ENCODE measurements at regions not wholly inside any gene's neighbourhood (a gene's known extent, or its start where the extent isn't known, plus 50 kb on each side); places are given as distances from the start of the nearest gene placed in this dataset.

DNA sequence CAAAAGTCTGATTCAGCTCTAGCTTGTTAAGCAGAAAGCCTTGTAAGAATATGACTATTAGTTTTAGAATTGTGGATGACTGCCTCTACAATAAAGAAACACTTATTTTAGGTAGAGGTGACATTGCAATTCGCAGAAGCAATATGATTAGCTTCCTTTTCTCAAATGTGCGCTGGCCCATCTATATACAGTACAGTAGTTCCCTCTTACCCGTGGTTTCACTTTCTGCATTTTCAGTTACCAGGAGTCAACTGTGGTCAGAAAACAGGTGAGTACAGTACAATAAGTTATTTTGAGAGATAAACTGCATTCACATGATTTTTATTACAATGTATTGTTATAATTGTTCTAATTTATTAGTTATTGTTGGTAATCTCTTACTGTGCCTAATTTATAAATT is 405.1 kb downstream of the GPD2 start:
- ATAC-seq (no peak), DNase-seq (ENCODE audit: low spot score) (no peak)
- Mint-ChIP-seq H3K36me3 (no peaks in the 10 kb centered on the region), H3K27me3 (ENCODE audit: low read depth) (no peaks in the 10 kb centered on the region), H3K4me1 (peaks cover 8% of the 10 kb centered on the region), H3K4me3 (no peak overlapping the region), H3K27ac (no peak overlapping the region), H3K9me3 (no peaks in the 10 kb centered on the region)
- ChIA-PET POLR2A (no interaction called here), CTCF (no interaction called here)
- TF ChIP-seq, protein P1, sequence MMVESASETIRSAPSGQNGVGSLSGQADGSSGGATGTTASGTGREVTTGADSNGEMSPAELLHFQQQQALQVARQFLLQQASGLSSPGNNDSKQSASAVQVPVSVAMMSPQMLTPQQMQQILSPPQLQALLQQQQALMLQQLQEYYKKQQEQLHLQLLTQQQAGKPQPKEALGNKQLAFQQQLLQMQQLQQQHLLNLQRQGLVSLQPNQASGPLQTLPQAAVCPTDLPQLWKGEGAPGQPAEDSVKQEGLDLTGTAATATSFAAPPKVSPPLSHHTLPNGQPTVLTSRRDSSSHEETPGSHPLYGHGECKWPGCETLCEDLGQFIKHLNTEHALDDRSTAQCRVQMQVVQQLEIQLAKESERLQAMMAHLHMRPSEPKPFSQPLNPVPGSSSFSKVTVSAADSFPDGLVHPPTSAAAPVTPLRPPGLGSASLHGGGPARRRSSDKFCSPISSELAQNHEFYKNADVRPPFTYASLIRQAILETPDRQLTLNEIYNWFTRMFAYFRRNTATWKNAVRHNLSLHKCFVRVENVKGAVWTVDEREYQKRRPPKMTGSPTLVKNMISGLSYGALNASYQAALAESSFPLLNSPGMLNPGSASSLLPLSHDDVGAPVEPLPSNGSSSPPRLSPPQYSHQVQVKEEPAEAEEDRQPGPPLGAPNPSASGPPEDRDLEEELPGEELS (CRISPR knock-in tag; IDR thresholded peaks at IDR 0.05): no peak
- TF ChIP-seq RORB (CRISPR knock-in tag; IDR thresholded peaks at IDR 0.05) (no peak), ZNF232 (CRISPR knock-in tag; IDR thresholded peaks at IDR 0.05) (no peak), SMAD4 (CRISPR knock-in tag; IDR thresholded peaks at IDR 0.05) (no peak), ZNF121 (CRISPR knock-in tag; IDR thresholded peaks at IDR 0.05) (no peak), ZNF263 (CRISPR knock-in tag; IDR thresholded peaks at IDR 0.05; ENCODE audit: low read depth) (no peak), TP53 (CRISPR knock-in tag; IDR thresholded peaks at IDR 0.05) (no peak), NR2C2 (CRISPR knock-in tag; IDR thresholded peaks at IDR 0.05) (no peak), HMGA2 (CRISPR knock-in tag; IDR thresholded peaks at IDR 0.05) (no peak), MYBL2 (CRISPR knock-in tag; IDR thresholded peaks at IDR 0.05) (no peak), ZNF396 (CRISPR knock-in tag; IDR thresholded peaks at IDR 0.05; ENCODE audit: borderline replicate concordance) (no peak), ELF4 (CRISPR knock-in tag; IDR thresholded peaks at IDR 0.05; ENCODE audit: low read depth) (no peak), ZNF671 (CRISPR knock-in tag; IDR thresholded peaks at IDR 0.05) (no peak), ZNF138 (CRISPR knock-in tag; conservative IDR thresholded peaks at IDR 0.05) (no peak), TEAD1 (CRISPR knock-in tag; IDR thresholded peaks at IDR 0.05) (no peak), FOXJ3 (CRISPR knock-in tag; IDR thresholded peaks at IDR 0.05; ENCODE audit: borderline replicate concordance) (no peak)
- TF ChIP-seq, protein P2, sequence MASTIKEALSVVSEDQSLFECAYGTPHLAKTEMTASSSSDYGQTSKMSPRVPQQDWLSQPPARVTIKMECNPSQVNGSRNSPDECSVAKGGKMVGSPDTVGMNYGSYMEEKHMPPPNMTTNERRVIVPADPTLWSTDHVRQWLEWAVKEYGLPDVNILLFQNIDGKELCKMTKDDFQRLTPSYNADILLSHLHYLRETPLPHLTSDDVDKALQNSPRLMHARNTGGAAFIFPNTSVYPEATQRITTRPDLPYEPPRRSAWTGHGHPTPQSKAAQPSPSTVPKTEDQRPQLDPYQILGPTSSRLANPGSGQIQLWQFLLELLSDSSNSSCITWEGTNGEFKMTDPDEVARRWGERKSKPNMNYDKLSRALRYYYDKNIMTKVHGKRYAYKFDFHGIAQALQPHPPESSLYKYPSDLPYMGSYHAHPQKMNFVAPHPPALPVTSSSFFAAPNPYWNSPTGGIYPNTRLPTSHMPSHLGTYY (CRISPR knock-in tag; IDR thresholded peaks at IDR 0.05): no peak
- TF ChIP-seq, protein P3, sequence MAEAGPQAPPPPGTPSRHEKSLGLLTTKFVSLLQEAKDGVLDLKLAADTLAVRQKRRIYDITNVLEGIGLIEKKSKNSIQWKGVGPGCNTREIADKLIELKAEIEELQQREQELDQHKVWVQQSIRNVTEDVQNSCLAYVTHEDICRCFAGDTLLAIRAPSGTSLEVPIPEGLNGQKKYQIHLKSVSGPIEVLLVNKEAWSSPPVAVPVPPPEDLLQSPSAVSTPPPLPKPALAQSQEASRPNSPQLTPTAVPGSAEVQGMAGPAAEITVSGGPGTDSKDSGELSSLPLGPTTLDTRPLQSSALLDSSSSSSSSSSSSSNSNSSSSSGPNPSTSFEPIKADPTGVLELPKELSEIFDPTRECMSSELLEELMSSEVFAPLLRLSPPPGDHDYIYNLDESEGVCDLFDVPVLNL (CRISPR knock-in tag; IDR thresholded peaks at IDR 0.05; ENCODE audit: borderline replicate concordance, low read depth): no peak
- TF ChIP-seq, protein P4, sequence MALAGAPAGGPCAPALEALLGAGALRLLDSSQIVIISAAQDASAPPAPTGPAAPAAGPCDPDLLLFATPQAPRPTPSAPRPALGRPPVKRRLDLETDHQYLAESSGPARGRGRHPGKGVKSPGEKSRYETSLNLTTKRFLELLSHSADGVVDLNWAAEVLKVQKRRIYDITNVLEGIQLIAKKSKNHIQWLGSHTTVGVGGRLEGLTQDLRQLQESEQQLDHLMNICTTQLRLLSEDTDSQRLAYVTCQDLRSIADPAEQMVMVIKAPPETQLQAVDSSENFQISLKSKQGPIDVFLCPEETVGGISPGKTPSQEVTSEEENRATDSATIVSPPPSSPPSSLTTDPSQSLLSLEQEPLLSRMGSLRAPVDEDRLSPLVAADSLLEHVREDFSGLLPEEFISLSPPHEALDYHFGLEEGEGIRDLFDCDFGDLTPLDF (CRISPR knock-in tag; IDR thresholded peaks at IDR 0.05): no peak
- TF ChIP-seq, protein P5, sequence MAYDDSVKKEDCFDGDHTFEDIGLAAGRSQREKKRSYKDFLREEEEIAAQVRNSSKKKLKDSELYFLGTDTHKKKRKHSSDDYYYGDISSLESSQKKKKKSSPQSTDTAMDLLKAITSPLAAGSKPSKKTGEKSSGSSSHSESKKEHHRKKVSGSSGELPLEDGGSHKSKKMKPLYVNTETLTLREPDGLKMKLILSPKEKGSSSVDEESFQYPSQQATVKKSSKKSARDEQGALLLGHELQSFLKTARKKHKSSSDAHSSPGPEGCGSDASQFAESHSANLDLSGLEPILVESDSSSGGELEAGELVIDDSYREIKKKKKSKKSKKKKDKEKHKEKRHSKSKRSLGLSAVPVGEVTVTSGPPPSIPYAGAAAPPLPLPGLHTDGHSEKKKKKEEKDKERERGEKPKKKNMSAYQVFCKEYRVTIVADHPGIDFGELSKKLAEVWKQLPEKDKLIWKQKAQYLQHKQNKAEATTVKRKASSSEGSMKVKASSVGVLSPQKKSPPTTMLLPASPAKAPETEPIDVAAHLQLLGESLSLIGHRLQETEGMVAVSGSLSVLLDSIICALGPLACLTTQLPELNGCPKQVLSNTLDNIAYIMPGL (CRISPR knock-in tag; IDR thresholded peaks at IDR 0.05): no peak
